Body of pancreas (tissue), 4 donors: ENCODE measurements at regions not wholly inside any gene's neighbourhood (a gene's known extent, or its start where the extent isn't known, plus 50 kb on each side); places are given as distances from the start of the nearest gene placed in this dataset.

ENCODE experiments used
- ATAC-seq: fragments of 150-250 bp; one replicate; pipeline ENCODE4 v1.9.1; 2016
- DNase-seq, 4 donors: peaks; one replicate each; pipeline ENCODE4 v3.0.0-alpha.2; 2019
- H3K27ac ChIP-seq, 4 donors: fragments of 200-600 bp; sonication (generic); 1 replicate in 3 of 4; 2 replicates in 1 of 4; pipeline versions ENCODE4 v1.5.1 to v1.6.1; 2016 to 2019; ENCODE audit warnings: mild to moderate bottlenecking in 1 of 4, mixed read lengths in 1 of 4, moderate library complexity in 1 of 4
- H3K27me3 ChIP-seq, 2 donors: fragments of 200-600 bp; sonication (generic); one replicate each; pipeline ENCODE4 v1.6.0; 2016; ENCODE audit warnings: mild to moderate bottlenecking in 1 of 2
- H3K36me3 ChIP-seq, 2 donors: fragments of 200-600 bp; sonication (generic); replicated peaks in 1 of 2; 2 replicates each; pipeline ENCODE4 v1.5.1; 2016; ENCODE audit warnings: low read depth in 2 of 2; ENCODE audit not compliant: insufficient read depth in 1 of 2
- H3K4me1 ChIP-seq: fragments of 200-600 bp; sonication (generic); one replicate; pipeline ENCODE4 v1.6.0; 2016
- H3K4me3 ChIP-seq, 2 donors: fragments of 200-600 bp; sonication (generic); 1 replicate in 1 of 2; 2 replicates in 1 of 2; pipeline ENCODE4 v1.5.1; 2016 to 2019
- H3K9me3 ChIP-seq, 3 donors: fragments of 200-600 bp; sonication (generic); 1 replicate in 2 of 3; 2 replicates in 1 of 3; pipeline ENCODE4 v1.5.1; 2016
- POLR2A ChIP-seq, 3 donors: fragments of 450-650 bp; IDR thresholded peaks; one replicate each; pipeline ENCODE4 v1.6.1; 2016; ENCODE audit warnings: antibody characterized with exemption in 3 of 3, mild to moderate bottlenecking in 2 of 3
- WGBS, 2 donors: methylation state at CpG; one replicate each; pipeline ENCODE4 v1.1.5; 2017; 5-methylcytosine and 5-hydroxymethylcytosine counted together
- intact Hi-C: fragments of 100-400 bp; cut with DNase I; formaldehyde crosslinking; loops from one replicate; pipeline ENCODE4 v1.15.1; 2023
- TF ChIP-seq, protein P1 (sequence below), 7 experiments: fragments of 450-650 bp in 4 of 7; fragments of 200-600 bp in 3 of 7; sonication (generic) in 3 of 7; IDR thresholded peaks; one replicate each; pipeline ENCODE4 v1.5.1; 2016 to 2019; ENCODE audit warnings: antibody characterized with exemption in 7 of 7

DNA sequence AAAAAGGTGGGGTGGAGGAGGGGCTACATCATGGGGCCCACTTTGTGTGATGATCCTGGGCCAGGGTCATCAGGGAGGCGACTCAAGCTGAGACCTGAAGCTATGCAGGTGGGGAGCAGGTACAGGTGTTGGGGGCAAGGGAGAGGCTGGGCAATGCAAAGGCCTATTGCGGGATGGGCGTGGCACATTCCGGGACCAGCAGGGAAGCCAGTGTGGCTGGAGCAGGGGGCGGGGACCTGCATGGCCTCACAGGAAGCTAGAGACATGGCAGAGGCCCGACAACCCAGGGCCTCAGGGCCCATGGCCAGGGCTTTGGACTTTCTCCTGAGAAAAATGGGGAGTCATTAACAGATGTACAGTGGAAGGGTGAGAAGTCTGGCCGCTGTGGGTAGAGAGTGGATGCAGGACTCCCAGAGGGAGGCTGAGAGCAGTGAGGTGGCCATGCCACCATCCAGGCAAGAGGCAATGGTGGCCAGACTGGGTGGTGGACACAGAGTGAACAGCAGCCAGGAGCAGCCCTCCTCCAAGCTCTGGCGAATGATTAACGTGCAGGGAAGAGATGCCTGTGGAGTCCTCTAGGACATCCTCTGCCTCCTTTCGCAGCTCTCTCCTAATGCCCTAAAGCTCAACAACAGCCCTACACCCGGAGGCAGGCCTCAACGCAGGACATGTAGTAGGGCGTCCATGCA lies 122.6 kb upstream of the ATP2B2 start:
- Histone ChIP-seq H3K27ac (no peak overlapping the region), H3K9me3 (no peaks in the 10 kb centered on the region), H3K4me1 (no peaks in the 10 kb centered on the region), H3K4me3 (no peak overlapping the region), H3K27me3 (no peaks in the 10 kb centered on the region), H3K36me3 (no peaks in the 10 kb centered on the region)
- intact Hi-C loops = no loop called here
- WGBS, 2 donors = 47 to 58% methylated on average over 13 of the region's 13 CpGs
- ATAC-seq = no peak
- TF ChIP-seq, protein P1, sequence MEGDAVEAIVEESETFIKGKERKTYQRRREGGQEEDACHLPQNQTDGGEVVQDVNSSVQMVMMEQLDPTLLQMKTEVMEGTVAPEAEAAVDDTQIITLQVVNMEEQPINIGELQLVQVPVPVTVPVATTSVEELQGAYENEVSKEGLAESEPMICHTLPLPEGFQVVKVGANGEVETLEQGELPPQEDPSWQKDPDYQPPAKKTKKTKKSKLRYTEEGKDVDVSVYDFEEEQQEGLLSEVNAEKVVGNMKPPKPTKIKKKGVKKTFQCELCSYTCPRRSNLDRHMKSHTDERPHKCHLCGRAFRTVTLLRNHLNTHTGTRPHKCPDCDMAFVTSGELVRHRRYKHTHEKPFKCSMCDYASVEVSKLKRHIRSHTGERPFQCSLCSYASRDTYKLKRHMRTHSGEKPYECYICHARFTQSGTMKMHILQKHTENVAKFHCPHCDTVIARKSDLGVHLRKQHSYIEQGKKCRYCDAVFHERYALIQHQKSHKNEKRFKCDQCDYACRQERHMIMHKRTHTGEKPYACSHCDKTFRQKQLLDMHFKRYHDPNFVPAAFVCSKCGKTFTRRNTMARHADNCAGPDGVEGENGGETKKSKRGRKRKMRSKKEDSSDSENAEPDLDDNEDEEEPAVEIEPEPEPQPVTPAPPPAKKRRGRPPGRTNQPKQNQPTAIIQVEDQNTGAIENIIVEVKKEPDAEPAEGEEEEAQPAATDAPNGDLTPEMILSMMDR (IDR thresholded peaks at IDR 0.05) = no peak
- no peak for TF ChIP-seq POLR2A (IDR thresholded peaks at IDR 0.05)
- no peak for DNase-seq

DNA sequence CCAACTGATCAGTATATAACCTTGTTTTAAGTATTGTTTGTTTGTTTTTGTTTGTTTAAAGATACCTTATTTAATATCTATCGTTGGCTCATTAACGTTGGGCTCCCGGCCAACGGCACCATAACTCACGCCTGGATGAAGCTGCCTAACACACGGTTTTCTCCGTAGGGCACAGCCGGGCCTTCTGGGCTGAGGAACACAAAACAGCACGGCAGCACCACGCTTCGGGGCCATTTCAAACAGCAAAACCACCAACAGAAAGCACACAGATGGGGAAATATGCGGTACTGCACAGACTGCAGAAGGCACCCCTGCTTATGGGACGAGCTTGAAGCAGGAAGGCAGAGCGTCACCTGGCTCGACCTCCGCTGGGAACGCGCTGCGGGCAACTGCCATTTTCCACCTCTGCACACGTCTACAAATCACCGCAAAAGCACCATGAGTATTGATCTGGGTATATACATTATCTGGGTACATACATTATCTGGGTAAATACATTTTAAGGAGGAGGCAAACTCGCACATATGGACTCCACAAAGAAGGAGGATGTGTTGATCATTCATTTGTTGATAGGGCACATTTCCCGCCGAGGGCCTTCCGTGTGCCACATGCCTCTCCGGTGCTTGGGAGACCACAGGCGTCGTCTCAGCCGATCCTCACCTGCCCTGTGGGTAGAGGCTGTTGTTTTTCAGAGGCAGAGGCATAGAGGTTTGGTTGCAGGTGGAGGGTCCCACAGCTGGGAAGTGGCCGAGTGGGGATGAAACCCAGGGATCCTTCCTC lies 123.7 kb upstream of the ATP2B2 start:
- DNase-seq = no peak

DNA sequence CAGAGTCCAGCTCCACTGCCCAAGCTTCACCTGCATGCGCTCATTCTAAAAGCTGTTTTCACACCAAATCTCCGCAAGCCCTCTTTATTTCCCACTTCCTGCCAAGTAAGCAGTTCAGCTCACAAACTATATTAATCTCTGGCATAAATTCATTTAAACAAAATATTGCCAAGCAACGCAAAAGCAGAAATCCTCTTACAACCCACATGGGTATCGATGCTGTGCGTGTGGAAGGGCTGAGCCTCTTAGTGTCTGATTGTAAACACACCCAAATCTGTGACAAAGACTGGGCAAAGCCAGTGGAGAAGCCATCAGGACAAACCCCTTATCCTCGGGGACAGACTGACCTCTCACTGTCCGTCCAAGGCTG lies 124.3 kb upstream of the ATP2B2 start:
- DNase-seq = no peak
- Histone ChIP-seq H3K4me1 (no peaks in the 10 kb centered on the region), H3K36me3 (no peaks in the 10 kb centered on the region), H3K27ac (no peak overlapping the region), H3K4me3 (no peak overlapping the region), H3K27me3 (no peaks in the 10 kb centered on the region), H3K9me3 (no peaks in the 10 kb centered on the region)
- WGBS, 2 donors = 71 to 77% methylated on average over 7 of the region's 7 CpGs
- ATAC-seq = no peak
- intact Hi-C loops = no loop called here
- TF ChIP-seq, protein P1 (IDR thresholded peaks at IDR 0.05) = no peak
- TF ChIP-seq POLR2A (IDR thresholded peaks at IDR 0.05) = no peak

More for the DNA sequence above, 123.7 kb upstream of the ATP2B2 start:
- intact Hi-C loops = no loop called here
- ATAC-seq = no peak
- no peaks in the 10 kb centered on the region for H3K4me1 ChIP-seq
- TF ChIP-seq, protein P1 (IDR thresholded peaks at IDR 0.05) = no peak
- no peak for TF ChIP-seq POLR2A (IDR thresholded peaks at IDR 0.05)
- WGBS, 2 donors = 64 to 77% methylated on average over 25 to 30 of the region's 30 CpGs
- no peaks in the 10 kb centered on the region for H3K9me3 ChIP-seq
- H3K27me3 ChIP-seq = no peaks in the 10 kb centered on the region
- H3K36me3 ChIP-seq = no peaks in the 10 kb centered on the region
- H3K27ac ChIP-seq = no peak overlapping the region
- no peak overlapping the region for H3K4me3 ChIP-seq

DNA sequence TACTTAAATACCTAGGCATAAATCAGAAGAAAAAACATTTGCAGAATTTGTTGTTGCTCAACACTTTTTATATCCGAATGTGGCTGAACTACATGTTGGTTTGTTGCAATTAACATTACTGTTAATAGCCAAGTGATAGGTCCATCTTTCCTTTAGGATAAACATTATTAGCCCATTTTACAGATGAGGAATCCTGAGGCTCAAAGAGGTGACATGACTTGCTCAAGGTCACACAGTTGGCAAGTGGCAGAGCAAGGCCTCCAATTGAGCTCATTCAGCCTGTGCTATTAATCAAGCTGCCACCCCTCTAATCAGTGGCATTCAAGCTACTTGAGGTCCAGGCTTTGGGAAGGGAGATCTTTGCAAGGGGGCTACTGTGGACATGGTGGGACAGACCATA lies 125.8 kb upstream of the ATP2B2 start:
- H3K36me3 ChIP-seq = no peaks in the 10 kb centered on the region
- intact Hi-C loops = no loop called here
- no peak for DNase-seq
- H3K27ac ChIP-seq = no peak overlapping the region
- H3K27me3 ChIP-seq = no peaks in the 10 kb centered on the region
- no peak overlapping the region for H3K4me3 ChIP-seq
- WGBS, 2 donors = 69 to 83% methylated on average over 1 of the region's 1 CpG
- H3K9me3 ChIP-seq = no peaks in the 10 kb centered on the region
- H3K4me1 ChIP-seq = no peaks in the 10 kb centered on the region
- no peak for ATAC-seq
- TF ChIP-seq, protein P1 (IDR thresholded peaks at IDR 0.05) = no peak
- no peak for TF ChIP-seq POLR2A (IDR thresholded peaks at IDR 0.05)
